Astrocyte (in vitro differentiated cells and primary cell): ENCODE measurements at regions not wholly inside any gene's neighbourhood (a gene's known extent, or its start where the extent isn't known, plus 50 kb on each side); places are given as distances from the start of the nearest gene placed in this dataset.
A peak's percentile ranks its signal among the peaks of the same experiment; 100 is the strongest.

ENCODE experiments used
- DNase-seq: peaks from one replicate; pipeline ENCODE4 v3.0.0-alpha.2; 2010; ENCODE audit warnings: low read depth
- FAIRE-seq: peaks from 2 replicates; lab custom pipeline; 2011; peaks lifted over from hg19 to GRCh38; lab: Jason Lieb, UNC
- H2AFZ ChIP-seq: 2 replicates; pipeline ENCODE4 v1.6.0; 2012; ENCODE audit warnings: low read depth, low read length, inconsistent platforms
- H3K27ac ChIP-seq: 2 replicates; pipeline ENCODE4 v1.5.1; 2011; ENCODE audit warnings: low read depth, low read length, inconsistent platforms
- H3K27me3 ChIP-seq: 2 replicates; pipeline ENCODE4 v1.6.0; 2011; ENCODE audit warnings: low read length, inconsistent platforms; ENCODE audit not compliant: insufficient read depth
- H3K36me3 ChIP-seq: 2 replicates; pipeline ENCODE4 v1.5.1; 2011; ENCODE audit warnings: low read length, inconsistent platforms; ENCODE audit not compliant: insufficient read depth
- H3K4me1 ChIP-seq: 2 replicates; pipeline ENCODE4 v1.5.1; 2011; ENCODE audit warnings: low read length, inconsistent platforms; ENCODE audit not compliant: insufficient read depth
- H3K4me2 ChIP-seq: 2 replicates; pipeline ENCODE4 v1.6.0; 2012; ENCODE audit warnings: low read length, inconsistent platforms
- H3K4me3 ChIP-seq: 2 replicates; pipeline ENCODE4 v1.5.1; 2011; ENCODE audit warnings: low read depth, mild to moderate bottlenecking, low read length, inconsistent platforms; ENCODE audit not compliant: insufficient read depth
- H3K79me2 ChIP-seq: 2 replicates; pipeline ENCODE4 v1.6.0; 2012; ENCODE audit warnings: mild to moderate bottlenecking, low read length, inconsistent platforms; ENCODE audit not compliant: insufficient read depth
- H3K9ac ChIP-seq: 2 replicates; pipeline ENCODE4 v1.6.0; 2012; ENCODE audit warnings: mild to moderate bottlenecking, low read length, inconsistent platforms
- H3K9me3 ChIP-seq: 2 replicates; pipeline ENCODE4 v1.5.1; 2012; ENCODE audit warnings: low read depth, mild to moderate bottlenecking, low read length, inconsistent platforms; ENCODE audit not compliant: insufficient read depth
- H4K20me1 ChIP-seq: 2 replicates; pipeline ENCODE4 v1.6.0; 2012; ENCODE audit warnings: low read length, inconsistent platforms; ENCODE audit not compliant: insufficient read depth
- H3K27ac Mint-ChIP-seq: one replicate; pipeline ENCODE4 v1.8.0; 2021; ENCODE audit warnings: mild to moderate bottlenecking, mixed read lengths; ENCODE audit not compliant: unreplicated experiment
- H3K27me3 Mint-ChIP-seq: one replicate; pipeline ENCODE4 v1.8.0; 2021; ENCODE audit warnings: low read depth, mixed read lengths; ENCODE audit not compliant: unreplicated experiment
- H3K36me3 Mint-ChIP-seq: one replicate; pipeline ENCODE4 v1.8.0; 2021; ENCODE audit warnings: low read depth, mixed read lengths; ENCODE audit not compliant: unreplicated experiment
- H3K4me1 Mint-ChIP-seq: one replicate; pipeline ENCODE4 v1.8.0; 2021; ENCODE audit warnings: low read depth, mixed read lengths; ENCODE audit not compliant: unreplicated experiment
- H3K4me3 Mint-ChIP-seq: one replicate; pipeline ENCODE4 v1.8.0; 2021; ENCODE audit warnings: mild to moderate bottlenecking, moderate library complexity, mixed read lengths; ENCODE audit not compliant: unreplicated experiment
- H3K9me3 Mint-ChIP-seq: one replicate; pipeline ENCODE4 v1.8.0; 2021; ENCODE audit warnings: mild to moderate bottlenecking, mixed read lengths; ENCODE audit not compliant: unreplicated experiment
- EZH2 ChIP-seq: IDR thresholded peaks from 2 replicates; pipeline ENCODE4 v1.6.1; 2012; ENCODE audit warnings: mild to moderate bottlenecking, low read length, inconsistent platforms; ENCODE audit not compliant: insufficient read depth
- TF ChIP-seq, protein P1 (sequence below): IDR thresholded peaks from 2 replicates; pipeline ENCODE4 v1.5.1; 2011; ENCODE audit warnings: low read depth, mild to moderate bottlenecking, inconsistent platforms, low read length, moderate library complexity; ENCODE audit not compliant: insufficient read depth

DNA sequence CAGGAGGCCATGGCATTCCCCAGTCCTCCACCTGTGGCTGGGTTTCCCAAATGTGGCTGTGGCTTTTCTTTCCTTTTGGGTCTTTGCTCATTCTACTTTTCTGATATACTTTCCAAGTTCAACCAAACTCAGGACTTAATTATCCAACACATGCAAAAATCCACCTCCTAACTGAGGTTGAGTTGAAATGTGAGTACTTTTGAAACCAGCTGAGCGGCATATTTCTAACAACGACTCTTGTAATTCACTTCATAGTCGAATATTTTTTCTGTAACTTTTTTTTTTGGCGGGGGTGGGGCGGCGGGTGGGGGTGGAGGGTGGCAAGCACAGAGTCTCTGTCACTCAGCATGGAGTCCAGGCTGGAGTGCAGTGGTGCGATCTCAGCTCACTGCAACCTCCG, 165.2 kb upstream of the PITRM1 start:
- Mint-ChIP-seq H3K27me3 (no peaks in the 10 kb centered on the region), H3K27ac (no peak overlapping the region), H3K36me3 (no peaks in the 10 kb centered on the region), H3K4me1 (peaks cover 13% of the 10 kb centered on the region), H3K4me3 (no peak overlapping the region), H3K9me3 (no peaks in the 10 kb centered on the region)
- Histone ChIP-seq H3K4me1 (peaks cover 10% of the 10 kb centered on the region), H3K27ac (no peak overlapping the region), H3K9me3 (no peaks in the 10 kb centered on the region), H3K79me2 (no peaks in the 10 kb centered on the region), H3K36me3 (no peaks in the 10 kb centered on the region), H4K20me1 (no peaks in the 10 kb centered on the region), H3K4me2 (no peak overlapping the region), H3K27me3 (no peaks in the 10 kb centered on the region), H3K9ac (no peak overlapping the region), H2AFZ (no peak overlapping the region), H3K4me3 (no peak overlapping the region)
- DNase-seq (no peak), FAIRE-seq (no peak)
- TF ChIP-seq, protein P1, sequence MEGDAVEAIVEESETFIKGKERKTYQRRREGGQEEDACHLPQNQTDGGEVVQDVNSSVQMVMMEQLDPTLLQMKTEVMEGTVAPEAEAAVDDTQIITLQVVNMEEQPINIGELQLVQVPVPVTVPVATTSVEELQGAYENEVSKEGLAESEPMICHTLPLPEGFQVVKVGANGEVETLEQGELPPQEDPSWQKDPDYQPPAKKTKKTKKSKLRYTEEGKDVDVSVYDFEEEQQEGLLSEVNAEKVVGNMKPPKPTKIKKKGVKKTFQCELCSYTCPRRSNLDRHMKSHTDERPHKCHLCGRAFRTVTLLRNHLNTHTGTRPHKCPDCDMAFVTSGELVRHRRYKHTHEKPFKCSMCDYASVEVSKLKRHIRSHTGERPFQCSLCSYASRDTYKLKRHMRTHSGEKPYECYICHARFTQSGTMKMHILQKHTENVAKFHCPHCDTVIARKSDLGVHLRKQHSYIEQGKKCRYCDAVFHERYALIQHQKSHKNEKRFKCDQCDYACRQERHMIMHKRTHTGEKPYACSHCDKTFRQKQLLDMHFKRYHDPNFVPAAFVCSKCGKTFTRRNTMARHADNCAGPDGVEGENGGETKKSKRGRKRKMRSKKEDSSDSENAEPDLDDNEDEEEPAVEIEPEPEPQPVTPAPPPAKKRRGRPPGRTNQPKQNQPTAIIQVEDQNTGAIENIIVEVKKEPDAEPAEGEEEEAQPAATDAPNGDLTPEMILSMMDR = no peak
- TF ChIP-seq EZH2 = no peak

DNA sequence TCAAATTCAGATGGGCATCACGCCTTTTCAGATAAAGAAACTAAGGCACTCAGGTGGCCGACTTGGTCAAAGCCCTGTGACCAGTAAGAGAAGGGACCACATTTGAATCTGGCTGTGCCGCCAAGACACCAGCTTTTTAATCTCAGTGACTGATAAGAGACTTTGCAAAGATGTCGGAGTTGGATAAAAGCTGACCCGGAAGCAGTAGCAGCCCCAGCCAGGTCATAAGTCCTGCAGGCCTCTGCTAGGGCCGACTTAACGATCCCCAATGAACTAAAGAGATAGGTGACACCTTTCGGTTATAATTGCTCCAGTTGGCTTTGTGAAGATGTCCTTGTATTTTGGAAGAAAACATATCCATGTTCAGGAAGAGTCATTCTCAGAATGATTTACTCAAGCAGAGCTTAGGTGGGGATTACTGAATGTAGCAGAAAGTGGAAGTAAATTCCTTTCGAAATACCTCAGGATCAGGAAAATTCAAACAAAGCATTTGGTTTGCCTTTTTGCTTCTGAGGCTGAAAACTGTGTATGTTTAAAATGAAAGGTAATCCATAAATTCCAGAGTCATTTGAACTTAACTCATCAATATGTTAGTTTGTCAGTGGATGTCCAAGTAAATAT, 164.2 kb upstream of the PITRM1 start:
- peaks cover 16% of the 10 kb centered on the region for H3K4me1 Mint-ChIP-seq
- FAIRE-seq = no peak
- TF ChIP-seq, protein P1 = no peak
- TF ChIP-seq EZH2 = no peak

DNA sequence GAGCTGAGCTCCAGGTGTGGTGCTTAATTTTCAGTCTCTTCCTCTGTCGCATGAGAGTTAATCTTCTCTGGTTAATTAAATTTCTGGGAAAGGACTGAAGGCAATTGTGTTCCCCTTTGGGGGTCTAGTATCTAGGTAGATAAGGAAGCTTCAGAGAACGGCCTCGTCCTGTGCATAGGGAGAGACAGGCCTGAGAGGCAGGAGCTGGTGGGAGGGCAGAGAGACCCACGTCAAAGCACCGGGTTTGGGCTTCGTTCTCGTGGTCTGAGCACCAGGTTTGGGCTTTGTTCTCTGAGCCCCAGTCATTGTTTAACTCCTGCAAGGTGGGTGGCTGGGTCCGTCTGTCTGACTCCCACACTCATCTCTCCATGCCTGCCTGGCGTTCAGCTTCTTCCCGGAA, 160.8 kb upstream of the PITRM1 start:
- TF ChIP-seq EZH2 = no peak
- TF ChIP-seq, protein P1 = no peak
- DNase-seq (no peak), FAIRE-seq (no peak)
- Histone ChIP-seq H3K36me3 (no peaks in the 10 kb centered on the region), H3K4me3 (no peak overlapping the region), H3K4me1 (peaks cover 8% of the 10 kb centered on the region), H3K79me2 (no peaks in the 10 kb centered on the region), H4K20me1 (no peaks in the 10 kb centered on the region), H3K4me2 (no peak overlapping the region), H3K27me3 (no peaks in the 10 kb centered on the region), H3K27ac (no peak overlapping the region), H2AFZ (no peak overlapping the region), H3K9me3 (no peaks in the 10 kb centered on the region), H3K9ac (no peak overlapping the region)
- H3K27ac Mint-ChIP-seq = peak overlapping the region; percentile 13
- H3K36me3 Mint-ChIP-seq = no peaks in the 10 kb centered on the region
- H3K9me3 Mint-ChIP-seq = no peaks in the 10 kb centered on the region
- no peaks in the 10 kb centered on the region for H3K27me3 Mint-ChIP-seq
- no peak overlapping the region for H3K4me3 Mint-ChIP-seq
- H3K4me1 Mint-ChIP-seq = peaks cover 23% of the 10 kb centered on the region

More for the DNA sequence above, 164.2 kb upstream of the PITRM1 start:
- Histone ChIP-seq H3K27me3 (no peaks in the 10 kb centered on the region), H3K4me1 (peaks cover 10% of the 10 kb centered on the region), H3K27ac (no peak overlapping the region), H3K4me3 (no peak overlapping the region), H3K9me3 (no peaks in the 10 kb centered on the region), H3K79me2 (no peaks in the 10 kb centered on the region), H4K20me1 (no peaks in the 10 kb centered on the region), H3K36me3 (no peaks in the 10 kb centered on the region), H2AFZ (no peak overlapping the region), H3K4me2 (no peak overlapping the region), H3K9ac (no peak overlapping the region)
- DNase-seq = no peak
- no peaks in the 10 kb centered on the region for H3K27me3 Mint-ChIP-seq
- no peak overlapping the region for H3K27ac Mint-ChIP-seq
- no peaks in the 10 kb centered on the region for H3K36me3 Mint-ChIP-seq
- H3K4me3 Mint-ChIP-seq = no peak overlapping the region
- no peaks in the 10 kb centered on the region for H3K9me3 Mint-ChIP-seq
